H1 (cell line): ENCODE measurements at regions not wholly inside any gene's neighbourhood (a gene's known extent, or its start where the extent isn't known, plus 50 kb on each side); places are given as distances from the start of the nearest gene placed in this dataset.

Experiments used
- CBX5 ChIP-seq: fragments of 300-800, 300-1000 bp; sonication (generic); IDR thresholded peaks from 2 replicates; pipeline ENCODE4 v1.7.1; 2016; ENCODE audit warnings: antibody characterized with exemption, low read length, low read depth
- GTF2F1 ChIP-seq: IDR thresholded peaks from 2 replicates; pipeline ENCODE4 v1.6.1; 2012; ENCODE audit warnings: low read depth, low read length, improper control_type of control experiment, borderline replicate concordance
- RAD21 ChIP-seq, 2 experiments: IDR thresholded peaks in 1 of 2; conservative IDR thresholded peaks in 1 of 2; 2 replicates each; pipeline ENCODE4 v1.6.1; 2011; ENCODE audit warnings: low read depth in 2 of 2, low read length in 2 of 2, improper control_type of control experiment in 1 of 2, inconsistent platforms in 1 of 2, mild to moderate bottlenecking in 1 of 2, moderate library complexity in 1 of 2
- RBBP5 ChIP-seq: IDR thresholded peaks from 2 replicates; pipeline ENCODE4 v1.7.1; 2012; ENCODE audit warnings: low read depth, mild to moderate bottlenecking, inconsistent platforms, low read length, moderate library complexity, borderline replicate concordance
- SIN3A ChIP-seq, 2 experiments: IDR thresholded peaks in 1 of 2; conservative IDR thresholded peaks in 1 of 2; 2 replicates each; pipeline ENCODE4 v1.6.1; 2011 to 2012; ENCODE audit warnings: low read length in 2 of 2, improper control_type of control experiment in 1 of 2, low read depth in 1 of 2, mild to moderate bottlenecking in 1 of 2
- SP1 ChIP-seq: IDR thresholded peaks from 2 replicates; pipeline ENCODE4 v1.6.1; 2011; ENCODE audit warnings: low read depth, low read length
- TCF12 ChIP-seq: IDR thresholded peaks from 2 replicates; pipeline ENCODE4 v1.6.1; 2011; ENCODE audit warnings: low read depth, mild to moderate bottlenecking, low read length
- USF2 ChIP-seq: IDR thresholded peaks from 2 replicates; pipeline ENCODE4 v1.6.1; 2011; ENCODE audit warnings: low read length, improper control_type of control experiment

DNA sequence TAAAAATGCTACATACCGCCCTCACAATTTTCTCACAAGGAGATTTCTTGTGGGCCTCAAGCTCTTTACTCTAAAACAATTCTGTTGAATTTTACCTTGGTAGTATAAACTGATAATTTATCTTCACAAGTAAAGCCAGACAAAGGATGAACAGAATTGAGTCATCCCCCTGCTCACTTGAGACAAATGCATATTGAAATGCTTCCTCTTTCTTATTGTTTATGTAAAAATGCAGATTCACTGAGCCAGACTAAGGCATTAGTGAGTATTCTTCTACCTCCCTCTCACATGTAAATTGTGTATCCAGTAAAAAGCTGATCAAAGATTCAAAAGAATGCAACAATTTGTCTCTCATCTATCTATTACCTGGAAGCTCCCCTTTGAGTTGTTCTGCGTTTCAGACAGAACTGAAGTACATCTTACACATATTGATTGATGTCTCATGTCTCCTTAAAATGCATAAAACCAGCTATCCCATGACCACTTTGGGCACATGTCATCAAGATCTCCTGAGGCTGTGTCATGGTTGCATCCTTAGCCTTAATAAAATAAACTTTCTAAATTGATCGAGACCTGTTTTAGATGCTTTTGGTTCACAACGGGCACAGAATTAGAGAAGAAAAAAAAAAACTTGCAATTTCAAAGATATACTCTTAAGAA, 743.1 kb upstream of the B3GALT2 start (continued):
- TF ChIP-seq USF2 = no peak
- TF ChIP-seq SIN3A (conservative IDR thresholded peaks at IDR 0.05 in 1 of 2, IDR thresholded peaks at IDR 0.05 in 1 of 2; ENCODE audit: low read depth in 1 of 2, low read length in 2 of 2) = no peak
- no peak for TF ChIP-seq CBX5
- no peak for TF ChIP-seq GTF2F1
- TF ChIP-seq TCF12 = no peak
- TF ChIP-seq RBBP5 = no peak
- no peak for TF ChIP-seq RAD21 (IDR thresholded peaks at IDR 0.05 in 1 of 2, conservative IDR thresholded peaks at IDR 0.05 in 1 of 2; ENCODE audit: low read depth in 2 of 2, low read length in 2 of 2)
- TF ChIP-seq SP1 = no peak
